Upper lobe of right lung (tissue), 1 donor: ENCODE measurements at regions not wholly inside any gene's neighbourhood (a gene's known extent, or its start where the extent isn't known, plus 50 kb on each side); places are given as distances from the start of the nearest gene placed in this dataset.

Experiments
- ATAC-seq: fragments of 200-7000 bp; cut with Tn5 transposase; one replicate; pipeline ENCODE4 v1.9.1; 2020; ENCODE audit warnings: mild to moderate bottlenecking, moderate library complexity
- DNase-seq: peaks from one replicate; pipeline ENCODE4 v3.0.0-alpha.2; 2020
- H3K27ac ChIP-seq: fragments of 200-600 bp; one replicate; pipeline ENCODE4 v1.8.0; 2022
- H3K27me3 ChIP-seq: fragments of 200-600 bp; one replicate; pipeline ENCODE4 v1.8.0; 2022; ENCODE audit warnings: mild to moderate bottlenecking
- H3K36me3 ChIP-seq: fragments of 200-600 bp; one replicate; pipeline ENCODE4 v1.8.0; 2022
- H3K4me1 ChIP-seq: fragments of 200-600 bp; one replicate; pipeline ENCODE4 v1.8.0; 2022
- H3K4me3 ChIP-seq: fragments of 200-600 bp; one replicate; pipeline ENCODE4 v1.8.0; 2022; ENCODE audit warnings: mild to moderate bottlenecking
- H3K9me3 ChIP-seq: fragments of 200-600 bp; one replicate; pipeline ENCODE4 v1.8.0; 2022
- CTCF ChIP-seq: fragments of 200-600 bp; IDR thresholded peaks from one replicate; pipeline ENCODE4 v1.8.0; 2022; ENCODE audit warnings: antibody characterized with exemption
- intact Hi-C: fragments of 100-400 bp; cut with DNase I; formaldehyde crosslinking; loops from one replicate; pipeline ENCODE4 v1.11.0; 2022
- donor health status: DM: no; HTN: yes; CAD: no; lungs with severe emphysema.

DNA sequence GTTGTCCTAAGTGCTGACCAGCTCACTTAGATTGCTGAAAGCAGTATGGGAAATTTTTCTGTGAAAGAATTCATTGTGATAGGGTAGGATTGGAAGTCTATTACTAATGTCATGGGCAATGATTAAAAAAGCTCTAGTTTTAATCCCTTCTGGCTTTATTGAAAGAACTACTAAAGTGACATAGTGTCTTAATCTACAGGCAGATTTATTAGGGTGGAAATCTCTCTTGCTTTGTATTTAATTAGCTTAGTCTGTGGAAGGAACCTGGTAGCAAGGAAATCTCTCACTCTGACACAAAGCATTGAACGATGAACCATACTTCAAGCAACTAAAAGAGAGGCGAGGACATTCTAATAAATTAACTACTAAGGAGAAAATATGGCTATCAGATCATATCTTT is 1029.2 kb upstream of the PCDH20 start:
- no peak for TF ChIP-seq CTCF
- no peaks in the 10 kb centered on the region for H3K4me1 ChIP-seq
- ATAC-seq (no peak), DNase-seq (no peak)
- no peaks in the 10 kb centered on the region for H3K27me3 ChIP-seq
- no peak overlapping the region for H3K27ac ChIP-seq
- H3K36me3 ChIP-seq = no peaks in the 10 kb centered on the region
- H3K9me3 ChIP-seq = no peaks in the 10 kb centered on the region
- H3K4me3 ChIP-seq = no peak overlapping the region
- intact Hi-C loops = no loop called here

GRCh38 chr13:62434081-62434480 is 1018.4 kb upstream of the PCDH20 start:
- intact Hi-C loops = no loop called here
- no peak for TF ChIP-seq CTCF
- no peak for DNase-seq
- no peaks in the 10 kb centered on the region for H3K9me3 ChIP-seq
- no peaks in the 10 kb centered on the region for H3K36me3 ChIP-seq
- no peaks in the 10 kb centered on the region for H3K27me3 ChIP-seq
- ATAC-seq = no peak
- no peak overlapping the region for H3K4me3 ChIP-seq
- H3K4me1 ChIP-seq = no peaks in the 10 kb centered on the region
- H3K27ac ChIP-seq = no peak overlapping the region

- TF ChIP-seq CTCF = no peak
These were observed 1018.0 kb upstream of the PCDH20 start for GRCh38 chr13:62433660-62434059.

GRCh38 chr13:62432906-62433305 is 1017.3 kb upstream of the PCDH20 start:
- ATAC-seq (no peak), DNase-seq (no peak)
- Histone ChIP-seq H3K4me1 (no peaks in the 10 kb centered on the region), H3K27me3 (no peaks in the 10 kb centered on the region), H3K36me3 (no peaks in the 10 kb centered on the region), H3K27ac (no peak overlapping the region), H3K4me3 (no peak overlapping the region), H3K9me3 (no peaks in the 10 kb centered on the region)
- intact Hi-C loops = no loop called here
- no peak for TF ChIP-seq CTCF

More at GRCh38 chr13:62433660-62434059, 1018.0 kb upstream of the PCDH20 start:
- Histone ChIP-seq H3K4me3 (no peak overlapping the region), H3K9me3 (no peaks in the 10 kb centered on the region), H3K27me3 (no peaks in the 10 kb centered on the region), H3K4me1 (no peaks in the 10 kb centered on the region), H3K27ac (no peak overlapping the region), H3K36me3 (no peaks in the 10 kb centered on the region)
- intact Hi-C loops = no loop called here
- DNase-seq (no peak), ATAC-seq (no peak)

DNA sequence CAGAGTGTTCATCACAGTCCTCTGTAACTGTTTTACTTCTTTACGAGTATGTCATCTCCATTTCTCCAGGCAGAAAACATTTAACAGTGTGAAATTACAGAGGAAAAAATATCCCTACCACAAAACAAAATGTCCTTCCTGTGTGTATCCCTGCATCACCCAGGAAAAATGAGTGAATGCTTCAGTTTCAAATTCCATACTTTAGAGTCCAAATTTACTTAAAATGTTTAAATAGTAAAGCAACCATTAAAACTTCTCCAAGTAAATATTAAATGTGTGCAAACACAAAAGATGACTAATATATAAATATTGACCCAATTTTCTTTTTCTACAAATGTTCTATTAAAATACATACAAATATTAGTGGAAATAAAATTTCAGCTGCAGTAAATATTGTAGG is 1016.6 kb upstream of the PCDH20 start:
- no peak for DNase-seq
- Histone ChIP-seq H3K36me3 (no peaks in the 10 kb centered on the region), H3K27ac (no peak overlapping the region), H3K9me3 (no peaks in the 10 kb centered on the region), H3K27me3 (no peaks in the 10 kb centered on the region), H3K4me3 (no peak overlapping the region), H3K4me1 (no peaks in the 10 kb centered on the region)
- intact Hi-C loops = no loop called here
- no peak for TF ChIP-seq CTCF
- ATAC-seq = no peak

DNA sequence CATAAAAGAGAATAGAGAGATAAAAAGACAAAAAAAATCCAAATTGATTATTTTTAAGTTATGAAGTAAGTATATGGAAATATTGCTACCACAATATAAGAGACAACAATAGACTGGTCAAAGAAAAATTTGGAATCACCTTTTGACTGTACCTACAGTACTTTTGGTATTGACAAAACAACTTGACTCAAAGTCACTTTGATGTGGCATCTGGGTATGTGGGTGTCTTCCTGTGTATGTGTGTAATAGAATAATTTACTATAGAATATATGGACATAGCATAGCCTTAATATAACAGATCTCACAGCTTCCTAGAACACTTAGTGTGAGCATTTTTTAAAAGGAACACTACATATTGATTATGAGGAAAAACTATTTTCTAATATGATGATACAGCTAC is 1016.2 kb upstream of the PCDH20 start:
- ATAC-seq (no peak), DNase-seq (no peak)
- no peaks in the 10 kb centered on the region for H3K27me3 ChIP-seq
- no peaks in the 10 kb centered on the region for H3K36me3 ChIP-seq
- H3K27ac ChIP-seq = no peak overlapping the region
- H3K4me3 ChIP-seq = no peak overlapping the region
- no peaks in the 10 kb centered on the region for H3K9me3 ChIP-seq
- no peaks in the 10 kb centered on the region for H3K4me1 ChIP-seq
- intact Hi-C loops = no loop called here
- no peak for TF ChIP-seq CTCF
